Ectodermal cell (in vitro differentiated cells): ENCODE measurements at regions not wholly inside any gene's neighbourhood (a gene's known extent, or its start where the extent isn't known, plus 50 kb on each side); places are given as distances from the start of the nearest gene placed in this dataset.

ENCODE experiments used
- H3K27ac ChIP-seq: 2 replicates; pipeline ENCODE4 v1.7.0; 2013; ENCODE audit warnings: mild to moderate bottlenecking, low read depth, low read length; ENCODE audit not compliant: insufficient read depth, poor library complexity, severe bottlenecking
- H3K27me3 ChIP-seq: 2 replicates; pipeline ENCODE4 v1.7.0; 2013; ENCODE audit warnings: mild to moderate bottlenecking, low read length; ENCODE audit not compliant: insufficient read depth, control insufficient read depth, poor library complexity, severe bottlenecking
- H3K36me3 ChIP-seq: one replicate; pipeline ENCODE4 v1.7.0; 2013; ENCODE audit warnings: low read length; ENCODE audit not compliant: control insufficient read depth, insufficient read depth
- H3K4me1 ChIP-seq: one replicate; pipeline ENCODE4 v1.7.0; 2013; ENCODE audit warnings: low read length; ENCODE audit not compliant: control insufficient read depth, insufficient read depth
- H3K4me3 ChIP-seq: 2 replicates; pipeline ENCODE4 v1.7.0; 2013; ENCODE audit warnings: low read depth, low read length, control low read depth; ENCODE audit not compliant: insufficient read depth
- H3K9me3 ChIP-seq: 2 replicates; pipeline ENCODE4 v1.7.0; 2013; ENCODE audit warnings: mild to moderate bottlenecking, low read length, moderate library complexity; ENCODE audit not compliant: control insufficient read depth
- WGBS, 2 experiments: methylation state at CpG; one replicate each; pipeline ENCODE4 v1.1.7; 2013; ENCODE audit warnings: missing lambda C conversion rate in 2 of 2; 5-methylcytosine and 5-hydroxymethylcytosine counted together

- no peak overlapping the region for H3K27ac ChIP-seq
- no peaks in the 10 kb centered on the region for H3K27me3 ChIP-seq
- 88 to 92% methylated on average over 4 of the region's 4 CpGs for WGBS, 2 experiments
- H3K9me3 ChIP-seq, result no peaks in the 10 kb centered on the region
- no peaks in the 10 kb centered on the region for H3K4me1 ChIP-seq
- no peak overlapping the region for H3K4me3 ChIP-seq
- no peaks in the 10 kb centered on the region for H3K36me3 ChIP-seq
Observed at GRCh38 chr12:92458996-92459395, 243.8 kb upstream of the PLEKHG7 start.

GRCh38 chr12:92457458-92458180 is 245.2 kb upstream of the PLEKHG7 start:
- H3K4me1 ChIP-seq, result no peaks in the 10 kb centered on the region
- H3K27me3 ChIP-seq, result no peaks in the 10 kb centered on the region
- H3K9me3 ChIP-seq, result no peaks in the 10 kb centered on the region
- no peak overlapping the region for H3K27ac ChIP-seq
- 81 to 84% methylated on average over 2 to 4 of the region's 4 CpGs for WGBS, 2 experiments
- H3K4me3 ChIP-seq, result no peak overlapping the region
- no peaks in the 10 kb centered on the region for H3K36me3 ChIP-seq

GRCh38 chr12:92452763-92453162 is 250.0 kb upstream of the PLEKHG7 start:
- H3K27me3 ChIP-seq, result no peaks in the 10 kb centered on the region
- no peak overlapping the region for H3K4me3 ChIP-seq
- no peaks in the 10 kb centered on the region for H3K9me3 ChIP-seq
- H3K36me3 ChIP-seq, result no peaks in the 10 kb centered on the region
- H3K4me1 ChIP-seq, result no peaks in the 10 kb centered on the region
- no peak overlapping the region for H3K27ac ChIP-seq

GRCh38 chr12:92446083-92446460 is 256.7 kb upstream of the PLEKHG7 start:
- no peaks in the 10 kb centered on the region for H3K9me3 ChIP-seq
- no peaks in the 10 kb centered on the region for H3K27me3 ChIP-seq
- 100% methylated on average over 1 of the region's 1 CpG for WGBS, 2 experiments
- no peak overlapping the region for H3K4me3 ChIP-seq
- H3K36me3 ChIP-seq, result no peaks in the 10 kb centered on the region
- H3K4me1 ChIP-seq, result no peaks in the 10 kb centered on the region
- H3K27ac ChIP-seq, result no peak overlapping the region

- Histone ChIP-seq H3K4me1 (no peaks in the 10 kb centered on the region), H3K27me3 (no peaks in the 10 kb centered on the region), H3K4me3 (no peak overlapping the region), H3K27ac (no peak overlapping the region), H3K9me3 (no peaks in the 10 kb centered on the region), H3K36me3 (no peaks in the 10 kb centered on the region)
- WGBS, 2 experiments, result 82 to 85% methylated on average over 10 of the region's 10 CpGs
Observed at GRCh38 chr12:92445253-92446082, 257.3 kb upstream of the PLEKHG7 start.

- Histone ChIP-seq H3K27ac (no peak overlapping the region), H3K9me3 (no peaks in the 10 kb centered on the region), H3K4me1 (no peaks in the 10 kb centered on the region), H3K27me3 (no peaks in the 10 kb centered on the region), H3K36me3 (no peaks in the 10 kb centered on the region), H3K4me3 (no peak overlapping the region)
- 93 to 96% methylated on average over 9 of the region's 9 CpGs for WGBS, 2 experiments
Observed at GRCh38 chr12:92444763-92445162, 258.0 kb upstream of the PLEKHG7 start.

- no peaks in the 10 kb centered on the region for H3K4me1 ChIP-seq
- 94 to 100% methylated on average over 3 of the region's 3 CpGs for WGBS, 2 experiments
- H3K27me3 ChIP-seq, result no peaks in the 10 kb centered on the region
- H3K9me3 ChIP-seq, result no peaks in the 10 kb centered on the region
- H3K36me3 ChIP-seq, result no peaks in the 10 kb centered on the region
- no peak overlapping the region for H3K4me3 ChIP-seq
- no peak overlapping the region for H3K27ac ChIP-seq
Observed at GRCh38 chr12:92442782-92443181, 260.0 kb upstream of the PLEKHG7 start.

GRCh38 chr12:92440072-92440471 is 262.7 kb upstream of the PLEKHG7 start:
- H3K9me3 ChIP-seq, result no peaks in the 10 kb centered on the region
- H3K4me3 ChIP-seq, result no peak overlapping the region
- H3K4me1 ChIP-seq, result no peaks in the 10 kb centered on the region
- 95 to 97% methylated on average over 4 of the region's 4 CpGs for WGBS, 2 experiments
- no peaks in the 10 kb centered on the region for H3K36me3 ChIP-seq
- H3K27ac ChIP-seq, result no peak overlapping the region
- no peaks in the 10 kb centered on the region for H3K27me3 ChIP-seq

- Histone ChIP-seq H3K36me3 (no peaks in the 10 kb centered on the region), H3K4me1 (no peaks in the 10 kb centered on the region), H3K27ac (no peak overlapping the region), H3K4me3 (no peak overlapping the region), H3K27me3 (no peaks in the 10 kb centered on the region), H3K9me3 (no peaks in the 10 kb centered on the region)
- WGBS, 2 experiments, result 93 to 100% methylated on average over 1 of the region's 1 CpG
Observed at GRCh38 chr12:92439420-92439805, 263.4 kb upstream of the PLEKHG7 start.

- Histone ChIP-seq H3K9me3 (no peaks in the 10 kb centered on the region), H3K27me3 (no peaks in the 10 kb centered on the region), H3K36me3 (no peaks in the 10 kb centered on the region), H3K27ac (no peak overlapping the region), H3K4me3 (no peak overlapping the region), H3K4me1 (no peaks in the 10 kb centered on the region)
- WGBS, 2 experiments, result 57 to 58% methylated on average over 4 of the region's 4 CpGs
Observed at GRCh38 chr12:92438641-92439419, 264.0 kb upstream of the PLEKHG7 start.
